ENCODE measurements at regions not wholly inside any gene's neighbourhood (a gene's known extent, or its start where the extent isn't known, plus 50 kb on each side); places are given as distances from the start of the nearest gene placed in this dataset.
A peak's percentile ranks its signal among the peaks of the same experiment; 100 is the strongest.

DNA sequence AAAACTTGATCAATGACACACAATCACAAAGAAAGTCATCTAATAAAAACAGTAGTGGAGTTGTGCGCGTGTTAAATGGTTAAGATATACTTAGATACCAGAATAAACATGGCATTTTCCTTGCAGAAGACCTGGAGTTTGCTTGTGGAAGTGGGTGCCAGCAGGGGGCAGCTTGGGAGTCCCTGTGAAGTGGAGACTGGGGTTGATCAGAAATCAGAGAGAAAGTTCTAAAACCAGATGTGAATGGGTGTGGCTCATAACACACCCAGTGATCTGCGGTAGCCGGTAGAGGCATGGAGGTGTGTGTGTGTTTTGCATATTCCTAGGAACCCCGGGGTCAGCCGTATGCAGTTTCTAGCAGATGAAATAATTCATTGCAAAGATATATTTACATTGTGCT is 300.1 kb upstream of the TRIB2 start:
- DNase-seq (ENCODE audit: low read depth): peak; percentile 15

DNA sequence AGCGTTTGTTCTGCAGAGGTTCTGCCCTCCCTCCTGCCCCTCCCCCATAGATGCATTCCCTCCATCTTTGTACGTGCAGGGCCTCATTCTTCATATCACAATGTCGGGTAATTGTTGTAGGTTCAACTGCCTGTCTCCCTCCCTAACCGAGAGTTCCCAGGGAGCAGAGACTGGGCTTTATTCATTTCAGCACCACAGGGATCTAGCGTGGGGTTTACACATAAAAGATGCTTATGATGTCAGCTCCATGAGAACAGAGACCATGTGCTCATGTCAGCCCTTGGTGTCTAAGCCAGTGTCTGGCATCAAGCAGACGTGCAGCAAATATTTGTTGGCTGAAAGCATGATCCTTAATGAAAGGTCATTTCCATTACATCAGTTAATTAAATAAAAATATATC is 298.9 kb upstream of the TRIB2 start:
- DNase-seq (ENCODE audit: low read depth): no peak

DNA sequence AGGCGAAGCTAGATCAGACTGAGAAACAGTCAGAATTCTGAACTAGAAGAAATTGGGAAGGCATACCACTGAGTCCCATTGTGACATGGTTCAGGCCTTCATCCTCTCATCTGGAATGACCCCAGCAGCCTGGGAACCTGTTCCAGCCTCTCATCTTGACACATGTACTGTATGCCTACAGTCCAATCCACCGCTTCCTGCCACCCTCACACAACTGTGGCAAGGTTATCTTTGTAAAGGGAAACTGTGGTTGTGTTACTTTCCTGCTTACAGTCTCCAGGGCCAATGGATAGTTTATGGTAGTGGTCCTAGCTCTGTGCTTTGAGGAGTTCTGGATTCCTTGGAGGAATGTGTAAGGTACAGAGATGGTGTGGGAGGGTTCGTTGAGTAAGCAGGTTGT is 296.9 kb upstream of the TRIB2 start:
- DNase-seq (ENCODE audit: low read depth): no peak

DNA sequence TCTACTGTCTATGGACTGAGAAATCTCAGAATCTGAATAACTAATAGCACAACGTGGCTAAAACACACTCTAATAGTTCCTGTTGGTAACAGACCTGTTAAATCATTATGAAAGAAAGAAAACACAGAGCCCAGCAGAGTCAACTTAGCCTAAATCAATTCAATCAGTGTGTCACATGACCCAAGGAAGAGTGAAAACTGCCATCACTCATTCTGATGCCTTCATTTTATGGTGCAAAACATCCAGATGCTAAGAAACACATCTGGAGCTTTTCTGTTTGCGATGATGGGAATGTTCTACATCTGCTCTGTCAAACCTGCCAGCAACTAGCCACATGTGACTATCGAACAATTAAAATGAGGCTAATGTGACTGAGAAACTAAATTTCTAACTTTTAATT is 295.7 kb upstream of the TRIB2 start:
- DNase-seq (ENCODE audit: low read depth): no peak

DNA sequence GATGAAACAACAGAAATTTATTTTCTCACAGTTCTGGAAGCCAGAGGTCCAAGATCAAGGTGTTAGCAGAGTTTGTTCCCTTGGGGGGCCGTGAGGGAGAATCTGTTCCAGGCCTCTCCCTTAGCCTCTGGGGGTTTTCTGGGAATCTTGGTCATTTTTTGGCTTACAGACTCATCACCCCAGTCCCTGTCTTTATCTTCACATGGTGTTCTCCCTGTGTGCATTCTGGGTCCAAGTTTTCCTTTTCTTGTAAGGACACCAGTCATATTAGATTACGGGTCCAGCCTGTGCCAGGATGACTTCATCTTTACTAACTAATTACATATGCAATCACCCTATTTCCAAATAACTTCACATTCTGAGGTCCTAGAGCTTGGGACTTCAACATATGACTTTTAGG is 292.5 kb upstream of the TRIB2 start:
- DNase-seq (ENCODE audit: low read depth): no peak

DNA sequence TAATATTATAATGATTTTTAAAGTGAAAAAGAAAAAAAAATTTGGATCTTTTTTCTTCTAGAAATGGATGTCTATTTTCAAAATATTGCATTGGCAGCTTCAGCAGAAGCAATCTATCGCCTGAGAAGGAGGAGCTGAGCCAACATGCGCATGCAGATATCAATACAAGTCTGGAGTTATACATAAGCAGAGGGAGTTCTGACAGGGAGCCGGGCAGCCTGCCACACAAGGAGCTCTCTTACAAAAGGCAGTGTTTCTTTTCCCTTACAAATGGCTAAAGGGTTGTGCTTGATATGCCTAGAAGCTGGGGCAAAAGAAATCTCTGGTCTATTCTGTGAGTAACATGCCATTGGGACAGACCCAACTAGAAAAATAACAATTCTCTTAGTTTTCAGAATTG is 291.9 kb upstream of the TRIB2 start:
- no peak for DNase-seq (ENCODE audit: low read depth)

DNA sequence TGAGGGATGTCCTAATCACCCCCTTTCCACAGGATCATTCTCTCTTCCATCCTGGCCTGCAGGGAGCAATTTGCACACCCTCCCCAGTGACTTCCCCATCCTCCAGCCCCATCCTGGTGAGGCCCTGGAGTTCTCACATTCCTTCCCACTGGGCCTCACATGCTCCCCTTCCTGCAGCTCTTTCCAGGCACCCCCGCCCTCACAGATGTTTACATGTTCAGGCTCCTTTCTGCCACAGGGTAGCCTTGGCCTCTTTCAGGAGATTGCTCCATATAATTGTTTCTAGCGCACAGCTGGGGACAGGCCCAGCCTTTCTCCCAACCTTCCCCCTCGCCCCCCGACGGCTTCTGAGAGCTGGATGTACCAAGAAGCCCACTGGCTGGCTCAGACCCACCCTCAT is 288.4 kb upstream of the TRIB2 start:
- DNase-seq (ENCODE audit: low read depth): peak; percentile 23

DNA sequence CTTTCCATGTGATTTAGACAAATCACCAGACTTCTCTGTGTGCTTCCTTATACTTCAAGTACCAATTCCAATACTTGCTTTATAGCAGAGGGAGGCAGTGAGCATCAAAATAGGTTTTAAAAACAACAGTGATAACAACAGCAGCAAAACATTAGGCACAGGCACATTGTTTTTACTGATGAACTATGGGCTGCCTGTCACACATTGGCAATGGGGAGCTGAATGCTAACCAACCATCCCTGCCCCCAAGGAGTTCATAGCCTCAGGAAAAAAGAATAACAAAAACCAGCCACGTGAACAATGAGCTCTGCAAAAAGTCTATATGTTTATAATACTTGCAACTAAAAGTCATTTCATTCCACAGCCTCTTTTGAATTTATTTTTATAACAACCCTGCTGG is 287.9 kb upstream of the TRIB2 start:
- DNase-seq (ENCODE audit: low read depth): peak; percentile 51

DNA sequence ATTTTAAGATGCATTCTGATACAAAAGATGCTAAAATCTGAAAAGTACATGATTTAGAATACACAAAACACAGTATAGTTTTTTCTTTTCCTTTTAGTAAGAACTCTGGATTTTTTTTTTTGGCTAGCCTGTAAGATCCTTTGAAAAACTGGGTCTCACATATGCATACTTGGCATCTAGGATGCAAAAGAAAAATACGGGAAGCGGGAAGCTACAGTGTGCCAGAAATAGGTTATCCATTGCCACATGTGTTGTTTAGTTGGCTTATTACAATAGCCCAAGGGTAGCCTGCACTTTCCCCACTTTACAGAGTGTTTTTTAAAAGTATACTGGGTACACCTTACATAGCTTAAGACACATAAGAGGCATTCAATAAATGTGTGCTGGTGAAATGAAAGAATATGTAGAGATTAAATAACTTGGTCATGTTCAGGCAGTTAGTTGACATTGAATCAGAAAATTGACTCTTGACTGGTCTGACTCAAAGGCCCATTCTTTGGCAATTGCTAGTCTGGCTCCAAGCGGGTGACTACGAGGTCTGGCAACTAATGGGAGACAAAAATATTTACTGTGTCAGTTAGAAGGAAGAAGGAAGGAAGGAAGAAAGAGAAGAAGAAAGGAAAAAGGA is 286.8 kb upstream of the TRIB2 start:
- peak; percentile 56 for DNase-seq (ENCODE audit: low read depth)

DNA sequence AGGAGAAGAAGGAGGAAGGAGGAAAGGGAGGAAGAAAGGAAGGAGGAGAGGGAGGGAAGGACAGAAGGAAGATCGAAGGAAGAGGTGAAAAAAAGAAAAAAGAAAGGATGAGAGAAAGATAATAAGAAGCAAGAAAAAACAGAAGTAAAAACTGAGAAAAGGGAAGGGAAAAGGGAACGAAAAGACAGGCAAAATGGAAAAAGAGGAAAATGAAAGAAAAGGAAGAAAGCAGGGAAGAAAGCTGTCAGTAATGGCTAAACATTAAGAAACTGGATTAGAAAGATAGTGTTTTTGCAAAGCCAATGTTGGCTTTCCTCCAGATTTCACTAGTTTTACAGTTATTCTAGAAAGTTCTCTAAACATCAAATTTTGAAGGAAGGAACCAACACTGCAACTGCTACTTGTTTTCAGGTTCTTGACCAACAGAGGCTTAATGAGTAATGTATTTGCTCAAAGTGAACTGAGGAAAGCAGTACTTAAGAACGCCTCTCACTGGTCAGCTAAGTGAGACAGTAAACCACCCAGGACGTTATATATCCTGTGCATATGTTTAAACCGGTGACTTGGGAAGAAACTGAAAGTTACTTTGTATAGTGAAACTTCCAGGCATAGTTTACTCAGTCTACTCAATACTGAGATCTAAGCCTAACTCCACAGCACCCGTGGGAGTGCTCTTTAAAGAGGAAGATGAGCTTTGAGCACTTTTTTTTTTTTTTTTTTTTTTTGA is 286.2 kb upstream of the TRIB2 start:
- DNase-seq (ENCODE audit: low read depth): no peak

DNA sequence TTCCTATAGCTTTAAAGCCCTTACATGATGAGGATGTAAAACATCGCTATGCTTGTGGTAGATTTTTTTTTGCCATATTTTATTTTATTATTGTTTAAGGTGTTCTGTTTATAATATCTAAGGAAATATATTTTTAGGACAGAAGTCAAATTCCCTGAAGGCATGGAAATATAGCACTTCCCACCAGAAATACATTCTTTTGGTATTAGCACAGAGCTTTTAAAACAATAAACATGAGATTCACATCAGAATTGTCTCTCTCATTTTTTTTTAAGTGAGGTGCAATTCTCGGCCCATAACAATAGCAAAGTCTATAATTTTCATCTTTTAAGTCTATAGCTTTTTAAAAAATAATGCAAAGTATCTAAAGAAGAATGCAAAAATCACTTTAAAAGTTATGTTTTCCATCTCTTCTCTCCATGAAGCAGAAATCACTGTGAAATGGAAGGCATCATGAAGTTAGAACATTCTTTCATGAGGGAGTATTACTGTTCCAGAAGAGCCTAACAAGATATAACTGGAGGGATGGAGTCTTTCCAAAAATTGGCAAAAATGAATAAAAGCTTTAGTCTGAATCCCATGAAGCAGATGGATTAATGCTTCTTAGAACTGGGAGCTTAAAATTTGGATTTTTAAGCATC is 283.6 kb upstream of the TRIB2 start:
- DNase-seq (ENCODE audit: low read depth): peak; percentile 36

DNA sequence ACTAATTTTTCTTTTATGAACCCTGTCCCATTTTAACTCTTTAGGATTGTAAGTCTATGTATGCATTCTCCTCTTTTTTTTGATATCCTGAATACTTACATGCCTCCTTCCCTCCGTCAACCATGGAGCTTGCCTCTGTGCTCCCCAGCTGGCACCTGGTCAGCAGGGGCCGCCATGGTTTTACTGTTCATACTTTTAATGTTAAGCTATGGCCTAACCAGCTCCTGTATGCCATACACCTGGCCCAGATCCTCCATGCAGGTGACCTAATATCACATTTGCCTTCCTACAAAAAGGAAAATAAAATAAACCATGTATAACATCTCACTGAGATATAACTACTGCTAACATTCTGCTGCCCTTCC is 283.1 kb upstream of the TRIB2 start:
- DNase-seq (ENCODE audit: low read depth): no peak

DNA sequence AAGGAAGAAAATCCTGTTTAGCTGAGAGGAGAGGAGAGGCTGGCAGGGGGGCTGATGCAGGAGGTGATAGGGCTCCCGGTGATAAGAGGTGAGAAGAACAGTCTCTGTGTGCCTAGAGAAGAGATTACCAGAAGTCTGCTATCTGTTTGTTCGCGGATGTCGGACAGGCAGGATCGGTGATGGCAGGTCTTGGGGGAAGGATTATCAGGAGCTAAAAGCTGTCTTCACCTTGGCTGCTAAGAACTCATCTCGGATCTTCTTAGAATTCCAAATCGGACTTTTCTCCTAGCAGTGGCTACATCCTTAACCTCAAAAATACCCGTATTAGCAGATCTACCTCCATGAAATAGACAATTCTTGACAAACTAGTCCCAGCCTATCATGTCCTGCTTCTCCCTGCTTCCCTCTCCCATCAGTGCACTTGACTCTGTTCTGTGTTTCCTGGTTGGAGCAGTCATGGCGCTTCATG is 282.1 kb upstream of the TRIB2 start:
- DNase-seq (ENCODE audit: low read depth): no peak

DNA sequence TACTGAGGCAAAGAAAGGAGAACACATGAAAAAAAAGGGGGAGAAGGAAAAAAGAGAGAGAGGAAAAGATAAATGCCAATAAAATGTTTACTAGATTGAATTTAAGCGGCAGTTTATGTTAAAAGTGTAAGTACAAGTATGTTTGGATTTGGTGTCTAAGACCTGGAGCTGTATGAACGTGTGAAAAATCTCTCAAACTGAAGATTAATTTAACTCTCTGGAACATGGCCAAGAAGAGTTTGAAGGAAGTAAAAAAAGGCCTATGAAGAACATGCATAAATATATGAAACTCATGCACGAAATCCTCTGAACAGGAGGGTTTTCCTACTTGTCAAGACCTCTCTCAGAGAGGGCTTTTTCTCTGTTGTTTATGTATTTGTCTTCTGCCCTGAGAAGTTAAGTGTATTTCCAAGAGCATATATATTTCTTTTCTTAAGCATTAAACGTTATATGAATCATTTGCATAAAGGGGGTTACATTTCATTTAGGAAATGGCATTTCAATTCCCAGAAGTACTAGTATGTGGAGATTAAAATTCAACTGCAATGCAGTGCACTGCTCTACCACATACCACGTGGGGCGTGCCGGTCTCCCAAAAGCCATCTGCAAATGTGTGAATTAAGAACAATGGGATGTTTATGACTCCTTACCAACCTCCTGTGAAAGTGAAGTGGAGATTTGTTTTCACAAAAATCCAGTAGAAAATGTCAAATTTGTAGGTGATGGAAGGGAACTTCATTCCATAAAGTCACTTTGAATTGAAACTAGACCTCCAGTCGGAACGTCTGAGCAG is 281.1 kb upstream of the TRIB2 start:
- no peak for DNase-seq (ENCODE audit: low read depth)

DNA sequence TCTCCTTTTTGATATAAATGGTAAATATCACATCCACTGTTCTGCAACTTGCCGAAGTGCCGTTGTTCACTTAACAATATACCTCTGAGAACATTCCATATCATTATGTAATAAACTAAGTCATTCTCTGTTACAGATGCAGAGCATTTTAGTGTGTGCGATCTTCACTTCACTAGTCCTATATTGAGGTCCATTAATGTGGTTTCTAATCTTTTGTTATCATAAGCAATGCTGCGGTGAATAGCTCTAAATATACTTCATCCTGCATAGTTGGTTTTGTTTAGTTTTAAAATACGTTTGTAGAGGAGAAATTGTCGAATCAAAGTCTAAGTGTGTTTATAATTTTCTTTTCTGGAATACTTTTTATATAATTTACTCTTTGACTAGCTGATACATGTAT is 280.3 kb upstream of the TRIB2 start:
- no peak for DNase-seq (ENCODE audit: low read depth)

DNA sequence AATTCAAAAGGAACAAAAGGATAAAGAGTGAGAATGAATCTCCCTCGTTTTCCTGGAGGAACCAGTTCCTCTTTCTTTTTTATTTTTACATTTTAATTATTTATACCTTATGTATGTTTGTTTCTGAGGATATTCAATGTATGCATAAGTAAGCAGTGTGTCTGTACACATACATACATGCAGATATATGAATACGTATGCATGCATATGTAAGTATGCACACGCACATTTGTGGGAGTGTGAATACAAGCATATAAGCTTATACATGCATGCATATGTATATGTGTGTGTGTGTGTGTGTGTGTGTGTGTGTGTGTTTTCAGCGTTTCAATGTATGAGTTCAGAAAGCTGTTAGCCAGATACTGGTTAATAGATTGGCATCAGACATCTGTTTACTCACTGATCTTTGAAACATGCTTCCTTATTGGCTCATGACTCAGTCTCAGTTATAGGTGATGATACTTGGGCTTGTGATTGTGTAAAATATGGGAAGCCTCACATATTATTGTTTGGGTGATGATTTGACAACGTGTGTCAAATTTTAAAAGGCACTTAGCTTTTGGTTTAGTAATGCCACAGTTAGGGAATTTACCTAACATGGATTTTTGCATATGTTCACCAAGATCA is 279.7 kb upstream of the TRIB2 start:
- no peak for DNase-seq (ENCODE audit: low read depth)

DNA sequence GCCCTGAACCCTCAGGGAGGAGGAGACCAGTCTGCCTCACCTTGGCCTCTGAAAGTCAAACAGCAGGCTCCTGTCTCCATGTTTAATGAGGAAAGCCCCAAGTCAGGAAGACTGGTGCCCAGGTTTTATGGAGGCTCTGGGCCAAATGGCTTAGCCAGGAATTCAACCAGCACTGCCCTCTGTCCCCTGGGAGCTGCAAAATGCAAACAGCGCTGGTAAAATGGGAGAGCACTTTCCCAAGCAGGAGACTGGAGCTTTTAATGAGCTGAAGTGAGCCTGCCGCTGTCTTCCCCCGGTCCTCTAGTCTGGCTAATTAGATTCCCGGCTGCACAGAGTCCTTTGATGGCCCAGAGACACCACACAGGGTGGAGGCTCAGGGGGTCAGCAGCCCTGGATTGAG is 276.0 kb upstream of the TRIB2 start:
- no peak for DNase-seq (ENCODE audit: low read depth)

DNA sequence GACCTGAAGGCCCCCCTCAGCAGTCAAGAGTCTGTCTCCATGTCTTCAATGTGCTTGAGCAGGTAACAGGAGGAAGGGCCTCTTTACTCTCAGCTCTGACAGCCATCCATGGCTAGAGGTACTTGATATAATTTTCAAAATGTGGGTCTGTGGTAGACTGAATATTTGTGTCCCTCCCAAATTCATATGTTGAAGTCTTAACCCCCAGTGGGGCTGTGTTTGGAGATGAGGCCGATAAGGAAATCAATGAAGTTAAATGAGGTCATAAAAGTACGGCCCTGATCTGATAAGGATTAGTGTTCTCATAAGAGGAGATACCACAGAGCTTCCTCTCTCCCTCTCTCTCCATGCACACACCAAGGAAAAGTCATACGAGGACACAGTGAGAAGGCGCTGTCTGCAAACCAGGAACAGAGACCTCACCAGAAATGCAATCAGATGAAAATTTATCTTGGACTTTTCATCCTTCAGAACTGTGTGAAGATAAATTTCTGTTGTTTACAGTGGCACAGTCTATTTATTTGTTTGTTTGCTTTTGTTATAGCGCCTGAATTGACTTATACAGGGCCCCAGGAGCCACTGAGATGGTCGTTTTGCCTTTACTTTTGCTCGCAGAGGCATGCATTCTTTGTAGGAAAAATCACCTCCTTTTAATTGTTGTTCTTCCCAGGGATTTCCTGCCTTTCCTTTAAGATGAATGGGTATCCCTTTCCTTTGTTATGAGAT is 274.8 kb upstream of the TRIB2 start:
- DNase-seq (ENCODE audit: low read depth): peak; percentile 36

DNA sequence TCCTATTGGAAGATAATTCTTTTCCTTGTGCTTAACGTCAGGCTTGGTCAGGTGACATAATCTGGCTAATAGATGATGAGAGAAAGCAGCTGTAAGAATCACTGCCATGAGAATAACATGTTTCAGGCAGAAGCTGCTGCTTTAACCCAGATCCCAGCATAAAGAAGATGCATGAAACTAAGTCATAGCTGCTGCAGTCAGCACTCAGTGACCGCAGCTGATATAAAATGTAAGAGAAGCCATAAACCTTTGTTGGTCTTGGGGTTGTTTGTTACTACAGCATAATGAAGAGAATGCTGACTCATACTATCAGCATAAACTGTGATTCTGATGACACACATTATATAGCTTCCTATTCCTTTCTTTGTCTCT is 274.3 kb upstream of the TRIB2 start:
- DNase-seq (ENCODE audit: low read depth): peak; percentile 14

DNA sequence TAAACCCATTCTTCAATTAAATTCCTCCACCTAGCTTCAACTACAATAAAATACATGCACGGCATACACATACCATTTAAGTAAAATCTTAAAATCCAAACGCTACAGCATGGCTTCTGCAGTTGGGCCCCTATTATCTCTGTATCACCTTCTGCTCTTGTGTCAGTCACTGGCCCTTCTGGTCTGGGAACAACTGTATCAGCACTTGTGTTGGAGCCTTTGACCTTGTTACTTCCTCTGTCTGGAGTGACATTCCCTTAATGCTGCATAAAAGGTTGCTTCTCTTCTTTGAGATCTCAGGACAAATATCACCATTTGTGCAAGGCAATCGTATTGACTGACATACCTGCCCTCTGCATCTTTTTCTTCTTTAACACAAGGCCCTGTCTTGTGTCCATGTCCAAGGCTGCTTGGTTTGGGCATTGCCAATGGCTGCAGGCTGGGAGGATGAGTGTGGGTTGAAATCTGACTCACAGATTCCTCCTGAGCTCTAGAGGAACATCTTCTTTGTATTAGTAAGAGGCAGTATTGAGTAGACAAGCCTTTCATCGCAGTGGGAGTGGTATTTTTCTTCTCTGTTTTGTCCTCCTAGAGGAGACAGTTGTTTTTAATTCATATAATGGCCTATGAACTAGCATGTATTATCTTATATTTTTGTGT is 267.8 kb upstream of the TRIB2 start:
- DNase-seq (ENCODE audit: low read depth): peak; percentile 22

DNA sequence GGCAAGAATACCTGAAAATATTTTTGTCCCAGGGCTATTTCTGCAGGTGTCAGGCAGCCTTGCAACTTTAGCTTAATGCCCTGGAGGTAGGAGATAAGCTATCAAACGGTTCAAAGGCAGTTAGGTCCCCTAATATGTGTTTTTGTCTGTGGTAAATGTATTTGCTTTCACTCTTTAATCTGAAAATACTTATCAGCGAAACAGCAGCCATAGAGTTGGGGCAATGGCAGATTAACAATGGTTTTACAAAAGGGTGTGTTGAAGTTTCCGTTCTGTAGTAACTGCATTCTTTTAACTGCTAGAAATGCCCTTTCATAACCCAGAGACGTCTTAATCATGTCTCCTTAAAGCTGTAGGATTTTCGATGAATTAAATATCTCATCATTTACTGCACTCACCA is 265.0 kb upstream of the TRIB2 start:
- no peak for DNase-seq (ENCODE audit: low read depth)

All from M059J (cell line).